ENCODE measurements at regions not wholly inside any gene's neighbourhood (a gene's known extent, or its start where the extent isn't known, plus 50 kb on each side); places are given as distances from the start of the nearest gene placed in this dataset.

DNA sequence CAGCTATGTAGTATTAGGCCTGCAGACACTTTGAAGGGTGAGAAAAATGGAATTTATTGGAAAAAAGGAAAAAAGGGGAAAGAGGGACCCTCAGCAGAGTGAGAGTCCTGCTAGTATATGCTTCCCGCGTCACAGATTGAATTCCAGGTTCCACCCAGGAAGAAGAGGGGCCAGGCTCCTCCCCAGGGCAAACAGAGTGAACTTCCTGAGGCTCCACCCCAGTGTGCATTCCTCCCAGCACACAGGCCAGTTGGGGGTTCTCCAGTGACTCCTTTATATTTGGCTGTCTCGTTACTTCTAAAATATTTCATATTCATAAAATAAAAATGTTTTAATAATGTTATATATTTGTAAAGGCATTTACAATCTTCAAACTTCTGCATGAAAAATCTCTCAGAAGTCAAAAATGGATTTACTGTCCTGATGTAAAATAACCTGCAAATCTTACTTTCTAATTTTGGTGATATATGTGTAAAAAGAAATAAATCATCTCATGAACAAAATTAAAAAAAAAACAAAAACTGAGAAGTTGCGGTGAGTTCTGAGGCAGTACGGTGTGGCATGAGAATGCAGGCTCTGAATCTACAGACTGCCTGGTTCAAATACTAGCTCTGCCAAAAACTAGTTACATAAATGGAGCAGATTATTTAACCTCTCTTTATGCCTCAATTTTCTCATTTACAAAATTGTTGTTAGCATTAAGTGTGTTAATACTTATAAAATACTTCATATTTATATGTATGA, 175.8 kb upstream of the P2RY1 start:
- H3K4me3 ChIP-seq, result no peak overlapping the region
- intact Hi-C loops (cut with DNase I; ENCODE audit: low total_unique reads) (no loop called here), in situ Hi-C loops (cut with MboI; ENCODE audit: low pct_ligation_motif_present in 1 of 4, low pct_unique_long_range_greater_than_20kb in 1 of 4, low sequenced_read_pairs in 3 of 4) (no loop called here)
- 83 to 84% methylated on average over 3 to 5 of the region's 5 CpGs for whole genome bisulfite sequencing, 2 donors (ENCODE audit: low coverage in 1 of 2)
- H3K4me1 ChIP-seq, result peaks cover 0 to 8% (median 0%) of the 10 kb centered on the region in 4 donors
- no peaks in the 10 kb centered on the region for H3K36me3 ChIP-seq
- H3K27me3 ChIP-seq, result no peaks in the 10 kb centered on the region
- no peak for DNase-seq
- peaks cover 0 to 6% of the 10 kb centered on the region in 2 donors for H3K9me3 ChIP-seq
- TF ChIP-seq POLR2AphosphoS5 (IDR thresholded peaks at IDR 0.05) (no peak), POLR2A (IDR thresholded peaks at IDR 0.05) (no peak), EP300 (IDR thresholded peaks at IDR 0.05; ENCODE audit: low read depth) (no peak)
- TF ChIP-seq, protein P1, sequence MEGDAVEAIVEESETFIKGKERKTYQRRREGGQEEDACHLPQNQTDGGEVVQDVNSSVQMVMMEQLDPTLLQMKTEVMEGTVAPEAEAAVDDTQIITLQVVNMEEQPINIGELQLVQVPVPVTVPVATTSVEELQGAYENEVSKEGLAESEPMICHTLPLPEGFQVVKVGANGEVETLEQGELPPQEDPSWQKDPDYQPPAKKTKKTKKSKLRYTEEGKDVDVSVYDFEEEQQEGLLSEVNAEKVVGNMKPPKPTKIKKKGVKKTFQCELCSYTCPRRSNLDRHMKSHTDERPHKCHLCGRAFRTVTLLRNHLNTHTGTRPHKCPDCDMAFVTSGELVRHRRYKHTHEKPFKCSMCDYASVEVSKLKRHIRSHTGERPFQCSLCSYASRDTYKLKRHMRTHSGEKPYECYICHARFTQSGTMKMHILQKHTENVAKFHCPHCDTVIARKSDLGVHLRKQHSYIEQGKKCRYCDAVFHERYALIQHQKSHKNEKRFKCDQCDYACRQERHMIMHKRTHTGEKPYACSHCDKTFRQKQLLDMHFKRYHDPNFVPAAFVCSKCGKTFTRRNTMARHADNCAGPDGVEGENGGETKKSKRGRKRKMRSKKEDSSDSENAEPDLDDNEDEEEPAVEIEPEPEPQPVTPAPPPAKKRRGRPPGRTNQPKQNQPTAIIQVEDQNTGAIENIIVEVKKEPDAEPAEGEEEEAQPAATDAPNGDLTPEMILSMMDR (IDR thresholded peaks at IDR 0.05), result no peak
- H3K27ac ChIP-seq, result no peak overlapping the region

GRCh38 chr3:152662157-152662556, 172.8 kb upstream of the P2RY1 start:
- intact Hi-C loops (cut with DNase I; ENCODE audit: low total_unique reads), result no loop called here
- TF ChIP-seq EP300 (IDR thresholded peaks at IDR 0.05; ENCODE audit: low read depth) (no peak), POLR2A (IDR thresholded peaks at IDR 0.05) (no peak)
- Histone ChIP-seq H3K4me3 (no peak overlapping the region), H3K9me3 (peaks cover 0 to 6% of the 10 kb centered on the region in 2 donors), H3K27me3 (no peaks in the 10 kb centered on the region), H3K36me3 (no peaks in the 10 kb centered on the region), H3K27ac (no peak overlapping the region), H3K4me1 (peaks cover 0 to 7% (median 0%) of the 10 kb centered on the region in 4 donors)
- in situ Hi-C loops (cut with MboI; ENCODE audit: low pct_ligation_motif_present in 1 of 4, low pct_unique_long_range_greater_than_20kb in 1 of 4, low sequenced_read_pairs in 3 of 4), result no loop called here
- no peak for DNase-seq
- WGBS, 2 donors (ENCODE audit: low coverage in 1 of 2), result 56 to 89% methylated on average over 2 of the region's 2 CpGs

- in situ Hi-C loops (cut with MboI; ENCODE audit: low pct_ligation_motif_present in 1 of 4, low pct_unique_long_range_greater_than_20kb in 1 of 4, low sequenced_read_pairs in 3 of 4) (no loop called here), intact Hi-C loops (cut with DNase I; ENCODE audit: low total_unique reads) (no loop called here)
- no peak overlapping the region for H3K4me3 ChIP-seq
- no peak overlapping the region for H3K27ac ChIP-seq
- DNase-seq, result no peak
- TF ChIP-seq EP300 (IDR thresholded peaks at IDR 0.05; ENCODE audit: low read depth) (no peak), POLR2AphosphoS5 (IDR thresholded peaks at IDR 0.05) (no peak), POLR2A (IDR thresholded peaks at IDR 0.05) (no peak)
- TF ChIP-seq, protein P1 (IDR thresholded peaks at IDR 0.05), result no peak
- no peaks in the 10 kb centered on the region for H3K36me3 ChIP-seq
- peaks cover 0 to 6% of the 10 kb centered on the region in 2 donors for H3K9me3 ChIP-seq
- no peaks in the 10 kb centered on the region for H3K27me3 ChIP-seq
- peaks cover 0 to 7% (median 0%) of the 10 kb centered on the region in 4 donors for H3K4me1 ChIP-seq
Observed at GRCh38 chr3:152664766-152665165, 170.2 kb upstream of the P2RY1 start.

DNA sequence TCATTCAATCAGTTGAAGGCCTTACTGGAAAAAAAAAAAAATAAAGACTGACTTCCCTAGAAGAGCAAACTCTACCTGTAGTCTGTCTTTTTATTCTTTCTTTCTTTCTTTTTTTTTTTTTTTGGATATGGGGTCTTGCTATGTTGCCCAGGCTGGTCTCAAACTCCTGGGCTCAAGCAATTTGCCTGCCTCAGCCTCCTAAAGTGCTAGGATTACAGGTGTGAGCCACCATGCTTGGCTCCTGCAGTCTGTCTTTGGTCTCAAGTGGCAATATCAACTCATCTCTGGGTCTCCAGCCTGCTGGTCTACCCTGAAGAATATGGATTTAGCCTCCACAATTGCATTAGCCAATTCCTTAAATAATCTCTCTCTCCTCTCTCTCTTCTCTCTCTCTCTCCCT, 167.7 kb upstream of the P2RY1 start:
- no peak for TF ChIP-seq EP300 (IDR thresholded peaks at IDR 0.05; ENCODE audit: low read depth)
- no peak for TF ChIP-seq POLR2A (IDR thresholded peaks at IDR 0.05)
- no peak for TF ChIP-seq POLR2AphosphoS5 (IDR thresholded peaks at IDR 0.05)
- TF ChIP-seq, protein P1 (IDR thresholded peaks at IDR 0.05), result no peak
- Histone ChIP-seq H3K36me3 (no peaks in the 10 kb centered on the region), H3K27ac (no peak overlapping the region), H3K4me3 (no peak overlapping the region), H3K4me1 (peaks cover 0 to 7% (median 0%) of the 10 kb centered on the region in 4 donors), H3K9me3 (no peaks in the 10 kb centered on the region), H3K27me3 (no peaks in the 10 kb centered on the region)
- DNase-seq, result no peak
- in situ Hi-C loops (cut with MboI; ENCODE audit: low pct_ligation_motif_present in 1 of 4, low pct_unique_long_range_greater_than_20kb in 1 of 4, low sequenced_read_pairs in 3 of 4) (no loop called here), intact Hi-C loops (cut with DNase I; ENCODE audit: low total_unique reads) (no loop called here)

DNA sequence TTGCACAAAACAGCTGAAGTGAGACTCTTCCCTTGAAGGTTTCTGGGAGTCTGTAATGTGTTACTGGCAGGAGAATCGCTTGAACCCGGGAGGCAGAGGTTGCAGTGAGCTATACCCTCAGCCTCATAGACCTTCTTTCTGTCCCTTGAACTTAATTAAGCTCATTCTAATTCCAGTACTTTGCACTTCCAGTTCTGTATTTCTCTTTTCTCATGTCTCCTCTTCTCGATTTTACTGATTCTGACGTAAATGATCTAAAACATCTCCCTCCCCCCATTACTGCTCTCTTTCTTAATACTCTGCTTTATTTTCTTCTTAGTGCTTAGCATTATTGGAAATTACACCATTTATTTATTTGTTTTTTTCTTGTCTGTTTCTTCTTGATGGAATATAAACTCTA, 165.4 kb upstream of the P2RY1 start:
- H3K4me1 ChIP-seq, result peaks cover 0 to 7% (median 0%) of the 10 kb centered on the region in 4 donors
- H3K9me3 ChIP-seq, result no peaks in the 10 kb centered on the region
- H3K36me3 ChIP-seq, result no peaks in the 10 kb centered on the region
- H3K27ac ChIP-seq, result no peak overlapping the region
- intact Hi-C loops (cut with DNase I; ENCODE audit: low total_unique reads) (no loop called here), in situ Hi-C loops (cut with MboI; ENCODE audit: low pct_ligation_motif_present in 1 of 4, low pct_unique_long_range_greater_than_20kb in 1 of 4, low sequenced_read_pairs in 3 of 4) (no loop called here)
- H3K4me3 ChIP-seq, result no peak overlapping the region
- H3K27me3 ChIP-seq, result no peaks in the 10 kb centered on the region
- 78 to 89% methylated on average over 3 to 4 of the region's 4 CpGs for WGBS, 2 donors (ENCODE audit: low coverage in 1 of 2)
- DNase-seq, result no peak
- TF ChIP-seq POLR2A (IDR thresholded peaks at IDR 0.05), result no peak
- no peak for TF ChIP-seq POLR2AphosphoS5 (IDR thresholded peaks at IDR 0.05)
- TF ChIP-seq EP300 (IDR thresholded peaks at IDR 0.05; ENCODE audit: low read depth), result no peak
- TF ChIP-seq, protein P1 (IDR thresholded peaks at IDR 0.05), result no peak

Measured in transverse colon (tissue), 4 donors.